ENCODE measurements at regions not wholly inside any gene's neighbourhood (a gene's known extent, or its start where the extent isn't known, plus 50 kb on each side); places are given as distances from the start of the nearest gene placed in this dataset.

- Histone ChIP-seq H3K27me3 (no peaks in the 10 kb centered on the region), H3K36me3 (no peaks in the 10 kb centered on the region), H3K9me3 (ENCODE audit: low read depth) (no peaks in the 10 kb centered on the region), H3K27ac (no peak overlapping the region), H3K4me3 (no peak overlapping the region), H3K4me1 (ENCODE audit: low read depth) (peaks cover 7% of the 10 kb centered on the region)
- no peak for DNase-seq (ENCODE audit: low read depth in 1 of 2, low spot score in 1 of 2)
- TF ChIP-seq CTCF (IDR thresholded peaks at IDR 0.05; ENCODE audit: low read depth, low read length), result no peak
Measured at GRCh38 chr13:100890645-100891044, 216.1 kb upstream of the TMTC4 start.

GRCh38 chr13:100887729-100888151, 213.1 kb upstream of the TMTC4 start:
- no peaks in the 10 kb centered on the region for H3K36me3 ChIP-seq
- DNase-seq (ENCODE audit: low read depth in 1 of 2, low spot score in 1 of 2), result peak; percentile 13 to 23
- peaks cover 7% of the 10 kb centered on the region for H3K4me1 ChIP-seq (ENCODE audit: low read depth)
- H3K27ac ChIP-seq, result peak overlapping the region; percentile 57
- H3K4me3 ChIP-seq, result no peak overlapping the region
- no peak for TF ChIP-seq CTCF (IDR thresholded peaks at IDR 0.05; ENCODE audit: low read depth, low read length)
- H3K27me3 ChIP-seq, result no peaks in the 10 kb centered on the region
- H3K9me3 ChIP-seq (ENCODE audit: low read depth), result no peaks in the 10 kb centered on the region

GRCh38 chr13:100883453-100883852, 208.9 kb upstream of the TMTC4 start:
- no peak for DNase-seq (ENCODE audit: low read depth in 1 of 2, low spot score in 1 of 2)
- no peaks in the 10 kb centered on the region for H3K9me3 ChIP-seq (ENCODE audit: low read depth)
- no peak overlapping the region for H3K4me3 ChIP-seq
- H3K27me3 ChIP-seq, result no peaks in the 10 kb centered on the region
- H3K27ac ChIP-seq, result no peak overlapping the region
- no peaks in the 10 kb centered on the region for H3K36me3 ChIP-seq
- no peak for TF ChIP-seq CTCF (IDR thresholded peaks at IDR 0.05; ENCODE audit: low read depth, low read length)
- peaks cover 7% of the 10 kb centered on the region for H3K4me1 ChIP-seq (ENCODE audit: low read depth)

GRCh38 chr13:100881291-100881864, 206.8 kb upstream of the TMTC4 start:
- no peak for DNase-seq (ENCODE audit: low read depth in 1 of 2, low spot score in 1 of 2)
- TF ChIP-seq CTCF (IDR thresholded peaks at IDR 0.05; ENCODE audit: low read depth, low read length), result no peak
- Histone ChIP-seq H3K36me3 (no peaks in the 10 kb centered on the region), H3K4me3 (no peak overlapping the region), H3K4me1 (ENCODE audit: low read depth) (no peaks in the 10 kb centered on the region), H3K27me3 (no peaks in the 10 kb centered on the region), H3K9me3 (ENCODE audit: low read depth) (peaks cover 2% of the 10 kb centered on the region), H3K27ac (no peak overlapping the region)

- no peak overlapping the region for H3K27ac ChIP-seq
- H3K36me3 ChIP-seq, result no peaks in the 10 kb centered on the region
- peaks cover 4% of the 10 kb centered on the region for H3K9me3 ChIP-seq (ENCODE audit: low read depth)
- H3K4me1 ChIP-seq (ENCODE audit: low read depth), result no peaks in the 10 kb centered on the region
- no peaks in the 10 kb centered on the region for H3K27me3 ChIP-seq
- no peak for DNase-seq (ENCODE audit: low read depth in 1 of 2, low spot score in 1 of 2)
- TF ChIP-seq CTCF (IDR thresholded peaks at IDR 0.05; ENCODE audit: low read depth, low read length), result no peak
- H3K4me3 ChIP-seq, result no peak overlapping the region
Measured at GRCh38 chr13:100880166-100880565, 205.6 kb upstream of the TMTC4 start.
